Upper lobe of left lung (tissue), 6 donors: ENCODE measurements at regions not wholly inside any gene's neighbourhood (a gene's known extent, or its start where the extent isn't known, plus 50 kb on each side); places are given as distances from the start of the nearest gene placed in this dataset.

Source experiments
- ATAC-seq, 2 donors: fragments of 200-7000 bp; cut with Tn5 transposase; one replicate each; pipeline ENCODE4 v1.9.1; 2022; ENCODE audit warnings: mild to moderate bottlenecking in 2 of 2, moderate library complexity in 2 of 2; ENCODE audit not compliant: low FRiP score in 2 of 2
- DNase-seq, 2 donors: peaks; one replicate each; pipeline ENCODE4 v3.0.0-alpha.2; 2019 to 2020
- H3K27ac ChIP-seq, 4 donors: fragments of 200-600 bp; sonication (generic); one replicate each; pipeline ENCODE4 v1.5.1; 2016 to 2019
- H3K27me3 ChIP-seq, 4 donors: fragments of 200-600 bp; sonication (generic); one replicate each; pipeline ENCODE4 v1.5.1; 2017 to 2019
- H3K36me3 ChIP-seq, 4 donors: fragments of 200-600 bp; sonication (generic); one replicate each; pipeline ENCODE4 v1.5.1; 2016 to 2019
- H3K4me1 ChIP-seq, 4 donors: fragments of 200-600 bp; sonication (generic); one replicate each; pipeline ENCODE4 v1.5.1; 2018 to 2019
- H3K4me3 ChIP-seq, 4 donors: fragments of 200-600 bp; sonication (generic); one replicate each; pipeline ENCODE4 v1.5.1; 2017 to 2019; ENCODE audit warnings: mild to moderate bottlenecking in 2 of 4, moderate library complexity in 1 of 4
- H3K9me3 ChIP-seq, 4 donors: fragments of 200-600 bp; sonication (generic); one replicate each; pipeline ENCODE4 v1.5.1; 2018 to 2019
- CTCF ChIP-seq, 6 experiments: fragments of 450-650 bp in 4 of 6; fragments of 200-600 bp in 2 of 6; sonication (generic) in 2 of 6; IDR thresholded peaks; one replicate each; pipeline ENCODE4 v1.5.1; 2016 to 2019; ENCODE audit warnings: antibody characterized with exemption in 6 of 6
- EP300 ChIP-seq, 4 donors: sonication (generic); formaldehyde crosslinking; IDR thresholded peaks; one replicate each; pipeline ENCODE4 v1.5.1; 2017; ENCODE audit warnings: antibody characterized with exemption in 4 of 4, control low read depth in 2 of 4
- POLR2A ChIP-seq, 4 donors: fragments of 450-650 bp; IDR thresholded peaks; one replicate each; pipeline ENCODE4 v1.5.1; 2016 to 2017; ENCODE audit warnings: antibody characterized with exemption in 4 of 4, mild to moderate bottlenecking in 2 of 4
- POLR2AphosphoS5 ChIP-seq, 2 donors: sonication (generic); formaldehyde crosslinking; IDR thresholded peaks; one replicate each; pipeline ENCODE4 v1.5.1; 2017; ENCODE audit warnings: antibody characterized with exemption in 2 of 2
- WGBS, 2 donors: methylation state at CpG; one replicate each; pipeline ENCODE4 v1.1.5; 2017 to 2018; 5-methylcytosine and 5-hydroxymethylcytosine counted together
- donor health status: DM: no; HTN: no; CAD: no; lungs with moderate emphysema.
- donor health status: DM: no; HTN: yes; CAD: no; lungs with severe emphysema.

- DNase-seq = no peak
Measured at GRCh38 chr7:79563821-79564522, 110.5 kb upstream of the MAGI2 start.

GRCh38 chr7:79555571-79555970, 102.1 kb upstream of the MAGI2 start:
- no peaks in the 10 kb centered on the region for H3K4me1 ChIP-seq
- H3K27ac ChIP-seq = no peak overlapping the region
- H3K36me3 ChIP-seq = no peaks in the 10 kb centered on the region
- no peaks in the 10 kb centered on the region for H3K27me3 ChIP-seq
- H3K9me3 ChIP-seq = no peaks in the 10 kb centered on the region
- 92 to 97% methylated on average over 1 of the region's 1 CpG for WGBS, 2 donors
- H3K4me3 ChIP-seq = no peak overlapping the region
- no peak for DNase-seq
- TF ChIP-seq POLR2A (IDR thresholded peaks at IDR 0.05) (no peak), EP300 (IDR thresholded peaks at IDR 0.05) (no peak), CTCF (IDR thresholded peaks at IDR 0.05) (no peak), POLR2AphosphoS5 (IDR thresholded peaks at IDR 0.05) (no peak)
- ATAC-seq = no peak

More at GRCh38 chr7:79563821-79564522, 110.5 kb upstream of the MAGI2 start:
- Histone ChIP-seq H3K27me3 (no peaks in the 10 kb centered on the region), H3K4me1 (no peaks in the 10 kb centered on the region), H3K36me3 (no peaks in the 10 kb centered on the region), H3K27ac (no peak overlapping the region), H3K4me3 (no peak overlapping the region), H3K9me3 (no peaks in the 10 kb centered on the region)
- no peak for ATAC-seq
- TF ChIP-seq CTCF (IDR thresholded peaks at IDR 0.05) (no peak), POLR2A (IDR thresholded peaks at IDR 0.05) (no peak), EP300 (IDR thresholded peaks at IDR 0.05) (no peak), POLR2AphosphoS5 (IDR thresholded peaks at IDR 0.05) (no peak)
- 92 to 95% methylated on average over 2 of the region's 2 CpGs for WGBS, 2 donors

GRCh38 chr7:79553811-79554555, 100.5 kb upstream of the MAGI2 start:
- no peaks in the 10 kb centered on the region for H3K27me3 ChIP-seq
- ATAC-seq (no peak), DNase-seq (no peak)
- TF ChIP-seq CTCF (IDR thresholded peaks at IDR 0.05) (no peak), POLR2AphosphoS5 (IDR thresholded peaks at IDR 0.05) (no peak), POLR2A (IDR thresholded peaks at IDR 0.05) (no peak), EP300 (IDR thresholded peaks at IDR 0.05) (no peak)
- H3K9me3 ChIP-seq = no peaks in the 10 kb centered on the region
- no peaks in the 10 kb centered on the region for H3K36me3 ChIP-seq
- H3K4me1 ChIP-seq = no peaks in the 10 kb centered on the region
- WGBS, 2 donors = 83 to 88% methylated on average over 6 of the region's 6 CpGs
- H3K4me3 ChIP-seq = no peak overlapping the region
- H3K27ac ChIP-seq = no peak overlapping the region

- H3K4me3 ChIP-seq = no peak overlapping the region
- H3K27me3 ChIP-seq = no peaks in the 10 kb centered on the region
- no peak for TF ChIP-seq CTCF (IDR thresholded peaks at IDR 0.05)
- no peak for TF ChIP-seq POLR2AphosphoS5 (IDR thresholded peaks at IDR 0.05)
- TF ChIP-seq EP300 (IDR thresholded peaks at IDR 0.05) = no peak
- no peak for TF ChIP-seq POLR2A (IDR thresholded peaks at IDR 0.05)
- no peaks in the 10 kb centered on the region for H3K4me1 ChIP-seq
- no peaks in the 10 kb centered on the region for H3K36me3 ChIP-seq
- DNase-seq (no peak), ATAC-seq (no peak)
- H3K27ac ChIP-seq = no peak overlapping the region
- no peaks in the 10 kb centered on the region for H3K9me3 ChIP-seq
Measured at GRCh38 chr7:79552463-79552862, 99.0 kb upstream of the MAGI2 start.
